ENCODE measurements at regions not wholly inside any gene's neighbourhood (a gene's known extent, or its start where the extent isn't known, plus 50 kb on each side); places are given as distances from the start of the nearest gene placed in this dataset.

DNA sequence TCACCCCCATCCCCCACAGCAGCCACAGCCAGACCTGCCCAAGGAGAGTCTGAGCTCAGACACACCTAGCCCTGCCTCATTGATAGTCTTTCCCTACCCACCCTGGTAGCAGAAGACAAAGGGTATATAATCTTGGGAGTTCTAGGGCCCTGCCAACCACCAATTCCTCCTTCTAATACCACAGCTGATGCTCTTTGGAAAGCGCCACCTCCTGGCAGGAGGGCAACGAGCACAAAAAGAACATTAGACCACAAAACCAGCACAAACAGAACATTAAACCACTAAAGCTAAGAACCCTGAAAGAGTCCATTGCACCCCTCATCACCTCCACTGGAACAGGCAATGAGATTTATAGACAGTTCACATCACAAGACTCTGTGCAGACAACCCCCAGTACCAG, 195.8 kb upstream of the FUT9 start:
- TF ChIP-seq HDAC2 (IDR thresholded peaks at IDR 0.05): no peak
- TF ChIP-seq SMC3 (IDR thresholded peaks at IDR 0.05; ENCODE audit: borderline replicate concordance, low read length): peak; percentile 40; the same call in 1 of the 2 replicates
- TF ChIP-seq, protein P1, sequence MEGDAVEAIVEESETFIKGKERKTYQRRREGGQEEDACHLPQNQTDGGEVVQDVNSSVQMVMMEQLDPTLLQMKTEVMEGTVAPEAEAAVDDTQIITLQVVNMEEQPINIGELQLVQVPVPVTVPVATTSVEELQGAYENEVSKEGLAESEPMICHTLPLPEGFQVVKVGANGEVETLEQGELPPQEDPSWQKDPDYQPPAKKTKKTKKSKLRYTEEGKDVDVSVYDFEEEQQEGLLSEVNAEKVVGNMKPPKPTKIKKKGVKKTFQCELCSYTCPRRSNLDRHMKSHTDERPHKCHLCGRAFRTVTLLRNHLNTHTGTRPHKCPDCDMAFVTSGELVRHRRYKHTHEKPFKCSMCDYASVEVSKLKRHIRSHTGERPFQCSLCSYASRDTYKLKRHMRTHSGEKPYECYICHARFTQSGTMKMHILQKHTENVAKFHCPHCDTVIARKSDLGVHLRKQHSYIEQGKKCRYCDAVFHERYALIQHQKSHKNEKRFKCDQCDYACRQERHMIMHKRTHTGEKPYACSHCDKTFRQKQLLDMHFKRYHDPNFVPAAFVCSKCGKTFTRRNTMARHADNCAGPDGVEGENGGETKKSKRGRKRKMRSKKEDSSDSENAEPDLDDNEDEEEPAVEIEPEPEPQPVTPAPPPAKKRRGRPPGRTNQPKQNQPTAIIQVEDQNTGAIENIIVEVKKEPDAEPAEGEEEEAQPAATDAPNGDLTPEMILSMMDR (IDR thresholded peaks at IDR 0.05 in 2 of 3, conservative IDR thresholded peaks at IDR 0.05 in 1 of 3; ENCODE audit: control insufficient read depth in 2 of 3, extremely low read depth in 1 of 3, insufficient read depth in 1 of 3, low read depth in 3 of 3, low read length in 3 of 3): peak in 2 of 3 experiments; percentile 17 to 41; a peak in 3 of 6 replicates
- TF ChIP-seq RAD21 (IDR thresholded peaks at IDR 0.05; ENCODE audit: insufficient read depth, low read depth, low read length): peak; percentile 40; the same call in 1 of the 2 replicates
- Histone ChIP-seq H3K9me3 (replicated peaks; ENCODE audit: control insufficient read depth, insufficient read depth, low read length) (no peaks in the 10 kb centered on the region), H3K36me3 (ENCODE audit: control insufficient read depth in 2 of 2, insufficient read depth in 2 of 2, low read length in 1 of 2) (no peaks in the 10 kb centered on the region), H3K27ac (ENCODE audit: control insufficient read depth, insufficient read depth) (no peak overlapping the region), H3K27me3 (replicated peaks in 1 of 2; ENCODE audit: control insufficient read depth in 2 of 2, insufficient read depth in 2 of 2, low read length in 1 of 2) (no peaks in the 10 kb centered on the region), H3K4me1 (ENCODE audit: control insufficient read depth, insufficient read depth, low read length) (no peaks in the 10 kb centered on the region), H2AFZ (ENCODE audit: control insufficient read depth, low read depth, low read length) (no peak overlapping the region), H3K4me2 (ENCODE audit: control insufficient read depth, insufficient read depth) (no peak overlapping the region), H3K4me3 (no peak overlapping the region), H4K20me1 (ENCODE audit: control insufficient read depth, insufficient read depth) (no peaks in the 10 kb centered on the region), H3K9ac (ENCODE audit: control insufficient read depth, insufficient read depth, low read length) (no peak overlapping the region), H3K79me2 (ENCODE audit: control insufficient read depth, insufficient read depth, low read length) (no peaks in the 10 kb centered on the region)
- WGBS (ENCODE audit: insufficient coverage, insufficient replicate concordance, low lambda C conversion rate, missing lambda C conversion rate): 19% methylated on average over 2 of the region's 2 CpGs
- FAIRE-seq (no peak), DNase-seq (ENCODE audit: low read depth, low spot score) (no peak), ATAC-seq (peak; percentile 50)
- BruUV-seq (replicated peaks): no TSS peak
- ChIA-PET RAD21 (ENCODE audit: unreplicated experiment) (interaction anchor here (0.8 to 1.1 kb wide), 2 partner anchors 13 to 18 kb away, joined by 3 read pairs; no protein-coding TSS in a partner anchor), SMC1A (ENCODE audit: uncharacterized antibody, unreplicated experiment) (interaction anchor here (0.7 to 1.9 kb wide), 5 partner anchors 10 to 52 kb away, joined by 3 to 9 read pairs (median 3); no protein-coding TSS in a partner anchor), POLR2A (no interaction called here), CTCF (interaction anchor here (0.8 to 1.9 kb wide), 7 partner anchors 8 to 386 kb away, joined by 3 to 8 read pairs (median 4); no protein-coding TSS in a partner anchor)
- intact Hi-C loops (cut with micrococcal nuclease; ENCODE audit: unreplicated experiment) (no loop called here), in situ Hi-C loops (cut with MboI) (no loop called here)

All from GM12878 (cell line).